ENCODE measurements at regions not wholly inside any gene's neighbourhood (a gene's known extent, or its start where the extent isn't known, plus 50 kb on each side); places are given as distances from the start of the nearest gene placed in this dataset.
"Not testable (repeated sequence)": the region's sequence is repeated elsewhere in the genome, so short reads cannot be mapped to it uniquely, and the experiment has no call there.

- no peaks in the 10 kb centered on the region for H3K4me1 ChIP-seq
- WGBS, 4 donors: 54 to 57% (median 56%) methylated on average over 4 of the region's 4 CpGs
- intact Hi-C loops (cut with DNase I): no loop called here
- no peak for TF ChIP-seq POLR2A (IDR thresholded peaks at IDR 0.05)
- TF ChIP-seq CTCF (IDR thresholded peaks at IDR 0.05): no peak
- H3K9me3 ChIP-seq: peaks cover 0 to 8% (median 0%) of the 10 kb centered on the region in 12 donors
- H3K36me3 ChIP-seq: no peaks in the 10 kb centered on the region
- DNase-seq (no peak), ATAC-seq (no peak)
- no peaks in the 10 kb centered on the region for H3K27me3 ChIP-seq
- no peak overlapping the region for H3K4me3 ChIP-seq
- H3K27ac ChIP-seq: no peak overlapping the region
Observed at GRCh38 chr1:164155347-164155746, 403.6 kb upstream of the PBX1 start.

GRCh38 chr1:164163289-164163849 is 395.6 kb upstream of the PBX1 start:
- 85 to 96% (median 90%) methylated on average over 1 of the region's 1 CpG for WGBS, 4 donors
- no peak for DNase-seq
- Histone ChIP-seq H3K36me3 (no peaks in the 10 kb centered on the region), H3K27me3 (no peaks in the 10 kb centered on the region), H3K4me3 (no peak overlapping the region), H3K4me1 (no peaks in the 10 kb centered on the region), H3K9me3 (peaks cover 0 to 8% (median 0%) of the 10 kb centered on the region in 12 donors), H3K27ac (no peak overlapping the region)
- no peak for ATAC-seq
- intact Hi-C loops (cut with DNase I): no loop called here
- TF ChIP-seq POLR2A (IDR thresholded peaks at IDR 0.05) (no peak), CTCF (IDR thresholded peaks at IDR 0.05) (no peak)

- intact Hi-C loops (cut with DNase I): no loop called here
- Histone ChIP-seq H3K27me3 (no peaks in the 10 kb centered on the region), H3K4me3 (no peak overlapping the region), H3K36me3 (no peaks in the 10 kb centered on the region), H3K27ac (no peak overlapping the region), H3K9me3 (peaks cover 0 to 4% (median 0%) of the 10 kb centered on the region in 12 donors), H3K4me1 (no peaks in the 10 kb centered on the region)
- WGBS, 4 donors: 70 to 83% (median 73%) methylated on average over 2 of the region's 2 CpGs
- DNase-seq: no peak
- TF ChIP-seq CTCF (IDR thresholded peaks at IDR 0.05) (no peak), POLR2A (IDR thresholded peaks at IDR 0.05) (no peak)
- no peak for ATAC-seq
Observed at GRCh38 chr1:164165466-164165865, 393.5 kb upstream of the PBX1 start.

GRCh38 chr1:164166454-164166853 is 392.5 kb upstream of the PBX1 start:
- H3K27ac ChIP-seq, H3K4me3 ChIP-seq, H3K27me3 ChIP-seq, H3K4me1 ChIP-seq, H3K36me3 ChIP-seq: not testable (repeated sequence)
- intact Hi-C loops (cut with DNase I): loop anchor here in 1 of 10 donors (2.0 kb wide), 1 partner anchor 908 kb away; no protein-coding TSS in a partner anchor
- TF ChIP-seq CTCF (IDR thresholded peaks at IDR 0.05): peak in 9 of 12 donors; percentile 19 to 50 (median 39)
- DNase-seq (peak in 2 of 5 donors; percentile 20 to 31), ATAC-seq (peak in 1 of 4 donors; percentile 26)
- 62 to 71% (median 66%) methylated on average over 6 of the region's 6 CpGs for WGBS, 4 donors
- peaks cover 0 to 11% (median 0%) of the 10 kb centered on the region in 12 donors for H3K9me3 ChIP-seq

All from heart left ventricle (tissue), 16 donors.